ENCODE measurements at regions not wholly inside any gene's neighbourhood (a gene's known extent, or its start where the extent isn't known, plus 50 kb on each side); places are given as distances from the start of the nearest gene placed in this dataset.

- TF ChIP-seq CTCF (IDR thresholded peaks at IDR 0.05) (no peak), USF1 (IDR thresholded peaks at IDR 0.05; ENCODE audit: borderline replicate concordance, low read depth) (no peak), TAF1 (IDR thresholded peaks at IDR 0.05; ENCODE audit: borderline replicate concordance, low read depth, low read length) (no peak), MXI1 (IDR thresholded peaks at IDR 0.05; ENCODE audit: low read depth, low read length) (no peak), RFX5 (IDR thresholded peaks at IDR 0.05; ENCODE audit: low read length) (no peak), SMC3 (IDR thresholded peaks at IDR 0.05; ENCODE audit: low read depth, low read length) (no peak), CHD2 (IDR thresholded peaks at IDR 0.05; ENCODE audit: low read length, partially characterized antibody) (no peak), POLR2AphosphoS5 (IDR thresholded peaks at IDR 0.05; ENCODE audit: low read depth, low read length) (no peak), MAX (IDR thresholded peaks at IDR 0.05; ENCODE audit: low read depth) (no peak), FOXM1 (IDR thresholded peaks at IDR 0.05; ENCODE audit: low read depth) (no peak), RCOR1 (IDR thresholded peaks at IDR 0.05; ENCODE audit: low read length) (no peak), ZBTB33 (IDR thresholded peaks at IDR 0.05; ENCODE audit: borderline replicate concordance, low read depth) (no peak), NRF1 (IDR thresholded peaks at IDR 0.05; ENCODE audit: low read depth, low read length) (no peak)
Observed at GRCh38 chrX:74238771-74239170, 65.2 kb upstream of the ZCCHC13 start.

All from SK-N-SH (cell line).